HL-60 (cell line): ENCODE measurements at regions not wholly inside any gene's neighbourhood (a gene's known extent, or its start where the extent isn't known, plus 50 kb on each side); places are given as distances from the start of the nearest gene placed in this dataset.

Source experiments
- DNase-seq, 2 experiments: peaks; one replicate each; pipeline ENCODE4 v3.0.0-alpha.2; 2010 to 2020; ENCODE audit warnings: low read depth in 1 of 2, low spot score in 1 of 2
- H3K27ac ChIP-seq: fragments of 250-450 bp; sonication (Bioruptor Pico); replicated peaks from 2 replicates; pipeline ENCODE4 v1.5.1; 2020; ENCODE audit warnings: mild to moderate bottlenecking, moderate library complexity
- H3K27me3 ChIP-seq: fragments of 250-450 bp; sonication (Bioruptor Pico); 2 replicates; pipeline ENCODE4 v1.5.1; 2021; ENCODE audit warnings: mild to moderate bottlenecking, moderate library complexity; ENCODE audit not compliant: insufficient read depth, poor library complexity, severe bottlenecking
- H3K4me3 ChIP-seq: replicated peaks from 2 replicates; pipeline ENCODE4 v1.5.1; 2011; ENCODE audit warnings: mild to moderate bottlenecking, control low read depth, low read length; ENCODE audit not compliant: insufficient read depth
- GABPA ChIP-seq: IDR thresholded peaks from 2 replicates; pipeline ENCODE4 v1.6.1; 2012; ENCODE audit warnings: low read depth
- POLR2AphosphoS5 ChIP-seq: IDR thresholded peaks from 2 replicates; pipeline ENCODE4 v1.6.1; 2012; ENCODE audit warnings: low read depth
- SPI1 ChIP-seq: IDR thresholded peaks from 2 replicates; pipeline ENCODE4 v1.6.1; 2012; ENCODE audit warnings: low read depth, mild to moderate bottlenecking, borderline replicate concordance
- TF ChIP-seq, protein P1 (sequence below): IDR thresholded peaks from 2 replicates; pipeline ENCODE4 v1.6.1; 2012; ENCODE audit warnings: low read depth; ENCODE audit not compliant: insufficient replicate concordance
- TF ChIP-seq, protein P2 (sequence below): IDR thresholded peaks from one replicate; pipeline ENCODE4 v1.5.1; 2011; ENCODE audit warnings: low read length, control low read depth, inconsistent platforms; ENCODE audit not compliant: insufficient read depth

DNA sequence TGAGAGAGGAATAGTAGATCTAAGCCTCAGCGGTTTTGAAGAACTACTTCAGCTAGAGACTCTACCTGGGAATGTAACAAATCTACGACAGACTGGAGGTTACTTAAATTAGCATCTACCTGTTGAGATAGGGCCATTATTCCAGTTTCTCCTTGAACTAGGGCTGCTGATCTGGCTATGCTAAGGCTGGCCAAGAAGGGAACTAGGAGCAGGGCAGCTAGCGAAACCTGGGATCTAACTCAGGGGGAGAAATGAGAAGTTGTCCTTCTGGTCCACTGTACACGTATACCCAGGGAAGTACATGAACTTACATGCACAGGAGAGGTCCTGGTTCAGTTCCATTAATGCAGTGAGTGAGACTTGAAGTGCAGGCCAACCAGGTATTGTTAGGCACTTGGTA is 156.7 kb downstream of the TRIM27 start:
- TF ChIP-seq, protein P1, sequence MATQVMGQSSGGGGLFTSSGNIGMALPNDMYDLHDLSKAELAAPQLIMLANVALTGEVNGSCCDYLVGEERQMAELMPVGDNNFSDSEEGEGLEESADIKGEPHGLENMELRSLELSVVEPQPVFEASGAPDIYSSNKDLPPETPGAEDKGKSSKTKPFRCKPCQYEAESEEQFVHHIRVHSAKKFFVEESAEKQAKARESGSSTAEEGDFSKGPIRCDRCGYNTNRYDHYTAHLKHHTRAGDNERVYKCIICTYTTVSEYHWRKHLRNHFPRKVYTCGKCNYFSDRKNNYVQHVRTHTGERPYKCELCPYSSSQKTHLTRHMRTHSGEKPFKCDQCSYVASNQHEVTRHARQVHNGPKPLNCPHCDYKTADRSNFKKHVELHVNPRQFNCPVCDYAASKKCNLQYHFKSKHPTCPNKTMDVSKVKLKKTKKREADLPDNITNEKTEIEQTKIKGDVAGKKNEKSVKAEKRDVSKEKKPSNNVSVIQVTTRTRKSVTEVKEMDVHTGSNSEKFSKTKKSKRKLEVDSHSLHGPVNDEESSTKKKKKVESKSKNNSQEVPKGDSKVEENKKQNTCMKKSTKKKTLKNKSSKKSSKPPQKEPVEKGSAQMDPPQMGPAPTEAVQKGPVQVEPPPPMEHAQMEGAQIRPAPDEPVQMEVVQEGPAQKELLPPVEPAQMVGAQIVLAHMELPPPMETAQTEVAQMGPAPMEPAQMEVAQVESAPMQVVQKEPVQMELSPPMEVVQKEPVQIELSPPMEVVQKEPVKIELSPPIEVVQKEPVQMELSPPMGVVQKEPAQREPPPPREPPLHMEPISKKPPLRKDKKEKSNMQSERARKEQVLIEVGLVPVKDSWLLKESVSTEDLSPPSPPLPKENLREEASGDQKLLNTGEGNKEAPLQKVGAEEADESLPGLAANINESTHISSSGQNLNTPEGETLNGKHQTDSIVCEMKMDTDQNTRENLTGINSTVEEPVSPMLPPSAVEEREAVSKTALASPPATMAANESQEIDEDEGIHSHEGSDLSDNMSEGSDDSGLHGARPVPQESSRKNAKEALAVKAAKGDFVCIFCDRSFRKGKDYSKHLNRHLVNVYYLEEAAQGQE: no peak
- TF ChIP-seq SPI1 (no peak), GABPA (no peak)
- DNase-seq: no peak
- H3K27ac ChIP-seq: no peak overlapping the region
- no peak overlapping the region for H3K4me3 ChIP-seq
- peaks cover 18% of the 10 kb centered on the region for H3K27me3 ChIP-seq

DNA sequence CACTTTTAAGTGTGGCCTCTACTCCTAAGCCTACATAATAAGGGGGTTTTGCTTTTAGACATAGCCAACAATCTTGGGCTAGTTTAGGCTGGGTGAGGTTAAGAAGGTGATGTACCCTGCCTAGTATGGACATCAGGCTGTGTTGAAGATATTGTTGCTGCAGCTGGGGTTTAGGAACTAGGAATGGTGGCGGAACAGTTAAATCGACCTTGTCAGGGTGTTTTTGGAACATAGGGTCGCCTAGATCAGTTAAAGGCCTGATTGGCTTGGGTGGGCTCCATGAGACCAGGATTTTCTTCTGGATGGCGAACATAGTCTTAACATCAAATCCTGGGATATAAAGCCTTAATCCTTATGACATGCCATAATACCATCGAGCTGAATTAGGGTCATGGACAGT is 156.1 kb downstream of the TRIM27 start:
- no peak overlapping the region for H3K4me3 ChIP-seq
- DNase-seq: no peak
- no peak for TF ChIP-seq GABPA
- no peak for TF ChIP-seq POLR2AphosphoS5
- TF ChIP-seq, protein P1: no peak
- TF ChIP-seq, protein P2, sequence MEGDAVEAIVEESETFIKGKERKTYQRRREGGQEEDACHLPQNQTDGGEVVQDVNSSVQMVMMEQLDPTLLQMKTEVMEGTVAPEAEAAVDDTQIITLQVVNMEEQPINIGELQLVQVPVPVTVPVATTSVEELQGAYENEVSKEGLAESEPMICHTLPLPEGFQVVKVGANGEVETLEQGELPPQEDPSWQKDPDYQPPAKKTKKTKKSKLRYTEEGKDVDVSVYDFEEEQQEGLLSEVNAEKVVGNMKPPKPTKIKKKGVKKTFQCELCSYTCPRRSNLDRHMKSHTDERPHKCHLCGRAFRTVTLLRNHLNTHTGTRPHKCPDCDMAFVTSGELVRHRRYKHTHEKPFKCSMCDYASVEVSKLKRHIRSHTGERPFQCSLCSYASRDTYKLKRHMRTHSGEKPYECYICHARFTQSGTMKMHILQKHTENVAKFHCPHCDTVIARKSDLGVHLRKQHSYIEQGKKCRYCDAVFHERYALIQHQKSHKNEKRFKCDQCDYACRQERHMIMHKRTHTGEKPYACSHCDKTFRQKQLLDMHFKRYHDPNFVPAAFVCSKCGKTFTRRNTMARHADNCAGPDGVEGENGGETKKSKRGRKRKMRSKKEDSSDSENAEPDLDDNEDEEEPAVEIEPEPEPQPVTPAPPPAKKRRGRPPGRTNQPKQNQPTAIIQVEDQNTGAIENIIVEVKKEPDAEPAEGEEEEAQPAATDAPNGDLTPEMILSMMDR: no peak
- no peak for TF ChIP-seq SPI1
- H3K27me3 ChIP-seq: peaks cover 18% of the 10 kb centered on the region
- no peak overlapping the region for H3K27ac ChIP-seq

DNA sequence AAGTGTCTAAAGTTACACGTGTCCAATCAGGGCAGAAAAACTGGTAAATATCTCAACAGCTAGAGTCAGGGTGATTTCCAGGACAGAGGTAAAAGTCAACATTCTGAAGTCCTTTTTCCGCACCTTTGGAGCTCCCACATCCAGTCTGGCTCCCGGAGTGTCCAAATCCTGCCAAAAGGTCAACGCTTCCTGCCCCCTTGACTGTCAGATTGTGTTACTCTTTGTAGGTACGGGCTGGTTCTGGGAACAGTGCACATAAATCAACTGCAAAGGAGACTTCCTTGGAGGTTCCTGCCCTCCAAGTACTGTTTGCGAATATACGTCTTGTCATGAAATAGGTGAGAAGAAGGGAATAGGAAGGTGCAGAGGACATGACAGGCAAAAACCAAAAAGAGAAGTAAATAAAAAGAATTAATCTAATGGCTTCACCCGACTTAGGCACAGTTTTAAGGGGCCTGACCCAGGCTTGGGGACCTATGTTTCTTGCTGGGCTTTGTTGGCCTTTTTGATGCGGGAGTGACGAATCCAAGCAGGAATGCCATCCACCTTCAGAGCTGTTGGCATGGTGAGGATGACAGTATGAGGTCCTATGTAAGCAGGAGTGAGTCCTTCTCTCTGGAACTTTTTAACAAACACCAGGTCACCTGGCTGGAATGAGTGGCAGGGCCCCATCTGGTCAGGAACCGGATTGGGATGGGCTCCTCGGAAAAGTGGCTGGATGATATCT is 155.4 kb downstream of the TRIM27 start:
- TF ChIP-seq, protein P2: no peak
- no peak for TF ChIP-seq SPI1
- no peak for TF ChIP-seq GABPA
- no peak for TF ChIP-seq POLR2AphosphoS5
- TF ChIP-seq, protein P1: no peak
- DNase-seq: no peak
- Histone ChIP-seq H3K27me3 (peaks cover 18% of the 10 kb centered on the region), H3K4me3 (no peak overlapping the region), H3K27ac (no peak overlapping the region)
